Memory B cell (primary cell): ENCODE measurements at regions not wholly inside any gene's neighbourhood (a gene's known extent, or its start where the extent isn't known, plus 50 kb on each side); places are given as distances from the start of the nearest gene placed in this dataset.

Source experiments
- ATAC-seq: fragments of 150-1000 bp; cut with Tn5 transposase; 2 replicates; pipeline ENCODE4 v1.10.0; 2021; ENCODE audit warnings: low read depth, mild to moderate bottlenecking, moderate library complexity
- DNase-seq, 2 donors: peaks; one replicate each; pipeline ENCODE4 v3.0.0; 2022; ENCODE audit warnings: low spot score in 2 of 2
- H3K27ac Mint-ChIP-seq: one replicate; pipeline ENCODE4 v1.8.0; 2022; ENCODE audit warnings: mild to moderate bottlenecking, moderate library complexity, mixed read lengths
- H3K27me3 Mint-ChIP-seq: one replicate; pipeline ENCODE4 v1.8.0; 2022; ENCODE audit warnings: mixed read lengths
- H3K36me3 Mint-ChIP-seq: one replicate; pipeline ENCODE4 v1.8.0; 2022; ENCODE audit warnings: mild to moderate bottlenecking, mixed read lengths
- H3K4me1 Mint-ChIP-seq: one replicate; pipeline ENCODE4 v1.8.0; 2022; ENCODE audit warnings: mixed read lengths
- H3K4me3 Mint-ChIP-seq: one replicate; pipeline ENCODE4 v1.8.0; 2022; ENCODE audit warnings: mild to moderate bottlenecking, moderate library complexity, mixed read lengths
- H3K9me3 Mint-ChIP-seq: one replicate; pipeline ENCODE4 v1.8.0; 2022; ENCODE audit warnings: mixed read lengths

DNA sequence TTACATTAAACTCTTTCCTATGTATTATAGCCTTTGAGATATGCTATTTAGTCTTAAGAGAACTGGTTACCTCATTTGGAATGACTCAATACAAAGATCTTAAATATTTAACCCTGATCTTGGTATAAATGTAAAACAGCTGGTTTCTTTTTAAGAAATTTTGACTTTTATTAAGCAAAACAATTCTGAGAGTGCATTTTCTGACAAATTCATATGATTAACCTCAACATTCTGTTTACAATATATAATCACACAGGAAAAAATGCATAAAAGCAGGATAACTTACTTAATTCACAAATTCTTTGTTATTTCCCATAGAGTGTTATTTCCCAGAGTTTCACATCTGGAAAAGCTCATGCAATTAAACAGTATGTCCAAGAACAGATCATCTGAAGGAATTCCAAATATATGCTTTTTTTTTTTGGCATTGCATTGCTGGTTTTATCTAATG is 400.4 kb upstream of the THBS1 start:
- Mint-ChIP-seq H3K27ac (no peak overlapping the region), H3K36me3 (no peaks in the 10 kb centered on the region), H3K9me3 (no peaks in the 10 kb centered on the region), H3K27me3 (no peaks in the 10 kb centered on the region), H3K4me1 (no peaks in the 10 kb centered on the region), H3K4me3 (no peak overlapping the region)
- DNase-seq (no peak), ATAC-seq (no peak)

DNA sequence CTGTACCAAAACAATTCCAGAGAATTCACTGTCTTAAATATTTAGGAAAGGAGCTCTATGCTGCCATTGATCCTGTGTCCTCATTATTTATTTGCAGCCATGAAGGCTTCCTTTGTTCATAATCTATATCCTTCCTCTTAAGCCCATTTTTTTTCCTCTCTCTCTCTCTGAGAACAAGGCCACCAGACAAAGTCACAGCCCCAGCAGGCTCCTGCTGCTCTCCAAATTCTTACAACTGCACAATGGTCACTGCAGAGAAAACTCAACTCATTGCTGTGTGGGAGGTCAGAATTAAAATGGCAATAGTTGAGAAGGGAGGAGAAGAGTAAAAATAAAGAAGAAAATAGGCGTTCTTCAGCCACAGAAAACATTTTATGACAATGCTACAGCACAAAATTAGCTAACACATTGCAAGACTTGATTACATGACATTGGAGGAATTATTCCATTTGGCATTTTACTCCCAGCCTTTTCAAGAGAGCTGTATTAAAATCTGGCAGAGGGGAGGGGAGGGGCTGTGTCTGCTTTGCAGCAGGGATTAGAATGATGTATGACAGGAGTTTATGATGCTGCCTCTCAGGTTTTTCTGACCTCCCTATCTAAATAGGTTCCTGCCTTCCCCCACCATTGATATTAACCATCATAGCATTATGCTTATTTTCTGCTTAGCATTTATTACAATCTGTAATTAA is 399.7 kb upstream of the THBS1 start:
- Mint-ChIP-seq H3K9me3 (no peaks in the 10 kb centered on the region), H3K36me3 (no peaks in the 10 kb centered on the region), H3K4me3 (no peak overlapping the region), H3K27ac (no peak overlapping the region), H3K27me3 (no peaks in the 10 kb centered on the region), H3K4me1 (no peaks in the 10 kb centered on the region)
- DNase-seq (no peak), ATAC-seq (no peak)

DNA sequence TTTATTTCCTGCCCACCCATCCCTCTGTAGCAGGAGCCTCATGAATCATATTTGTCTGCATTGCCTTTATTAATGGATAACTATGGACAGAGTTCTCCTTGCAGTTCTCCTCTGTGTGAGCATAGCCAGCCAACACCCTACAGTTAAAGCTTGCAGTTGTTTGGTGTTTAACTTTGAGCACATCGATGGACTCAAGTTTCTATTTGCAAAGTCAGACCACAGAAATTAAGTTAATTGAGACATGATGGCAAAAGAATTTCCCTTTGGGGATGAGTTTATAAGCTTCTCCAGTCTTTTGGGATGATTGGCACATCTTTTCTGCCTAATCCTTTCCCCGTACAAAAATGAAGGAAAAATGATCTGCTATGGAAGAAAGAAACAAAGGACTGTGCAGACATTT is 398.9 kb upstream of the THBS1 start:
- H3K27me3 Mint-ChIP-seq: peaks cover 2% of the 10 kb centered on the region
- no peaks in the 10 kb centered on the region for H3K36me3 Mint-ChIP-seq
- ATAC-seq (no peak), DNase-seq (no peak)
- no peaks in the 10 kb centered on the region for H3K4me1 Mint-ChIP-seq
- H3K9me3 Mint-ChIP-seq: no peaks in the 10 kb centered on the region
- H3K4me3 Mint-ChIP-seq: no peak overlapping the region
- no peak overlapping the region for H3K27ac Mint-ChIP-seq

DNA sequence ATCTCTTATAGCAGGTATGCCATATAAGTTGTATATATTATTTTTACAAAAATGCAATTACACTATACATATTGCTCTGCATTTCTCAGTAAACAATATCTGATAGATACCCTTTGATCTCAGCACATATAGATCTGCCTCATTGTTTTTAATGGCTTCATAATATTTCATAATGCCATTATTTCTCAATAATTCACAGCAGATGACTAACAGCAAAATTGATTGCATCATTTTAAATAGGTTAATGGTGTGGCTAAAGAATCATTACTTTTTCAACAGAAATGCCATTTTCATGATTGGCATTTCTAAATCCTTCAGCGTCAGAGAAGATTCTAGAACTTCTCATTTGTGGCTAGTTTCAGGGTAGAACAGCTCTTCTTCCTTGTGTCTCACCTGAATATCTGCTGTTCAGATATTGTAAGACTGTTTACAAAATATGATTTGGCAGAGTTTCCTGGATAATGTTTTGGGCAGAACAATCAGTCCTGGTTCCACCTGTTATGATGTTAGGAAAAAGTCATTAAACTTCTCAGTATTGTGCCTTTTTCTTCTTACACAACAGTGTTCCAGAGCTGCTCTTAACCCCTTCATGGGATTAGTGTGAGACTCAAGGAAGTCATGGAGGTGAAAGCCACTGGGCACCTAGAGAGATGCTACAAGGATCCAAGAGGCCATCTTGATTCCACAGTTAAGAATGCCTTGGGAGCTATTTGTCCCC is 397.6 kb upstream of the THBS1 start:
- DNase-seq (no peak), ATAC-seq (no peak)
- Mint-ChIP-seq H3K4me1 (no peaks in the 10 kb centered on the region), H3K27me3 (peaks cover 2% of the 10 kb centered on the region), H3K9me3 (no peaks in the 10 kb centered on the region), H3K4me3 (no peak overlapping the region), H3K36me3 (no peaks in the 10 kb centered on the region), H3K27ac (no peak overlapping the region)

DNA sequence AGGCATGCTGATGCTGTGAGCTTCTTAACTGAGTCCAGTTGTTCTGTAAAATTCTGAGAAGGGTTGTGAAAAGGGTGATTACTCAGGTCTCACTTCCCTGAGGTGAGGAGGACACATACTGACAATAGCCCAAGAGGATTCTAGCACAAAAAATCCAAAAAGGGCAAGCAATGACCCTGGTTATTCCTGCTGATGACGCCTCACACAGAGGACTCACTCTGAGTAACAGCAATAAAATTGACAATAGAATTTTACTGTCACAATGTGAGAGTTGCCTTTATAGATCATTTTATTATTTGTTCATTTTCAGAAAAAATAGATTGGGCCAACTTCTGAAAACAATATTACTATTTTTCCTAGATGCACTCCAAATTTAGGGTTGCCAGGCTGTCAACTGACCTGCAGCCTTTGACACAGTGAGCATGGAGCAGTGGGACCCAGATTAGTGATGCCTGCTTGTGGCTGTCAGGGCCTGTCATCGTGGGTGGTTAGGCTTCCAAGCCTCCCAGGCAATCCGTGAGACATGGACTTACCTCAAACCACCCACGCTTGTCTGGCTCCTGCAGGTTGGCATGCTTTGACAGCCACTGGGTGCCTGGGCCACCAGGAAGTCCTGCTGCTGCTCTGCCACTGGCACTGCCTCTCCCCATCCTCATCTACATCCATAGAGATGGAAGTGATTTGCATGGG is 396.0 kb upstream of the THBS1 start:
- H3K27me3 Mint-ChIP-seq: peaks cover 2% of the 10 kb centered on the region
- no peak overlapping the region for H3K27ac Mint-ChIP-seq
- ATAC-seq: no peak
- H3K4me1 Mint-ChIP-seq: no peaks in the 10 kb centered on the region
- no peaks in the 10 kb centered on the region for H3K9me3 Mint-ChIP-seq
- H3K36me3 Mint-ChIP-seq: no peaks in the 10 kb centered on the region
- no peak overlapping the region for H3K4me3 Mint-ChIP-seq
- no peak for DNase-seq

DNA sequence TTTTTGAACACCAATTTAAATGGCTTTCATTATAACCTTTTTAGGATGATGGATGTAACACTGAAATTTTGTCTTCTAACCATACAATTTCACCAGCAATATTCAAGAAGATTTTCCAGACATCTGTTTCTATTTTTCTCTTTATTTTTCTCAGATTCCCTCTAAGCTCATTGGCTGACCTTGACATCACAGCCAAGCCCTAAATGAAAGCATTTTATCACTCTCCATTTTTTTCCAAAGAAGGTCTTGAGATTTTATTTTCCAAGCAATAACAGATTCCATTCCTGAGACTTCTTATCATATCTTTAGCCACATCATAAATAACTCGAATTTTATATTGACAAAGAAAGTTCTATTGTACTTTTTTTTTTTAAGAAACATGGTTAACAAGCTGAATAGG is 392.6 kb upstream of the THBS1 start:
- Mint-ChIP-seq H3K4me3 (no peak overlapping the region), H3K4me1 (no peaks in the 10 kb centered on the region), H3K27me3 (peaks cover 5% of the 10 kb centered on the region), H3K9me3 (no peaks in the 10 kb centered on the region), H3K36me3 (no peaks in the 10 kb centered on the region), H3K27ac (no peak overlapping the region)
- DNase-seq (no peak), ATAC-seq (no peak)

DNA sequence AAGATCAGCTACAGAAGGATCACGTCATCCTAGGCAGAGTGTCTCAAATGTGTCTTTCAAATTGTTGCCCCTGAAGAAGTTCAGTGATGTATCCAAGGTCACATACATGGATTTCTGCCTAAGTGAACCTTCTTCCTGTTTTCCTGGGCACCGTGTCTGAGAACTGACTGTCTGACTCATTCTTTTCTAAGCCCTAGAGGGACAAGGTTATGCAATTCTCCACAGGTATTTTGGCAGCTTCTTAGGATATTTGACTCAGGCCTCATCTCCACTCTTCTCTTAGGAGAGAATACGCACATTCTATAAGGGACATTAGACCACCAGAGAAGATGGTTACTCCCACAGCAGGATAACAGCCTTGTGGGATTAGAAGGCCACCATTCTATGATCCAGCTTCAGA is 391.9 kb upstream of the THBS1 start:
- H3K36me3 Mint-ChIP-seq: no peaks in the 10 kb centered on the region
- ATAC-seq: no peak

DNA sequence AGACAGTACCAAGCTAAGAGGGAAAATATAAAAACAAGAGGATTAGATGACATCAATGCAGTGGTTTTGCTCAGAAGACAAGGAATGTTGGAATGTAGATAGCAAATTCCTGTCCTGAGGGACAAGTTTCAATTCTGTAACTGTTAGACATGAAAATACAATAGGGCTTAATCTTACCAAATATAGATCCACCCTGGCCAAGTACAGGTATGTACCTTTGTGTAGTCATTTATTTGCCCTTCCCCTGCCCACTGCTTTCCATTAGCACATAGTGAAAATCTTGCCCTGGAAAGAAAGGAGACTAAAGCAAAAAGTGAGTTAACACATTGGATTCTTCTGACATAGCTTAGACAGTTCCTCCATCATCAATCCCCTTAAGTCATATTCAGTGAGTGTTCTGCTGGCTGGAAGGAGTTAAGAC is 389.0 kb upstream of the THBS1 start:
- Mint-ChIP-seq H3K27me3 (peaks cover 3% of the 10 kb centered on the region), H3K9me3 (no peaks in the 10 kb centered on the region), H3K36me3 (no peaks in the 10 kb centered on the region), H3K4me3 (no peak overlapping the region), H3K4me1 (no peaks in the 10 kb centered on the region), H3K27ac (no peak overlapping the region)
- DNase-seq (no peak), ATAC-seq (no peak)

More for the DNA sequence above, 391.9 kb upstream of the THBS1 start:
- DNase-seq: no peak
- Mint-ChIP-seq H3K4me3 (no peak overlapping the region), H3K9me3 (no peaks in the 10 kb centered on the region), H3K27me3 (peaks cover 5% of the 10 kb centered on the region), H3K4me1 (no peaks in the 10 kb centered on the region), H3K27ac (no peak overlapping the region)

DNA sequence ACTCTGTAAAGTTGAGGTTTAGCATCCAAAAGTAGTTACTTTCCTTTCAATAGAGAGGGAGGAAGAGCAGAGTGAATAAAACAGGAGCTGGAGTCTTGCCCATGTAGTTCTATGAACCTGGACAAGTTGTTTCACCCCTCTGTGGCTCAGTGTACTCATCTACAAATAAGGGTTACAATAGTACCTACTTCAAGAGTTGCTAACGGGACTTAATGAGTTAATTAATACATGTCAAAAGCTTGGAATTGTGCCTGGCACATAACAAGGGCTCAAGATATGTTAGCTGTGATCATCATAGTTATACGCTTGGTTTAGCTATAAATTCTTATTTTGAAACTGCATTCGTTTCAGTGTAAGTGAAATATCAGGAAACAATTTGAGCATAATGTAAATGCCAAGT is 388.5 kb upstream of the THBS1 start:
- Mint-ChIP-seq H3K27me3 (peaks cover 3% of the 10 kb centered on the region), H3K27ac (no peak overlapping the region), H3K4me1 (no peaks in the 10 kb centered on the region), H3K4me3 (no peak overlapping the region), H3K9me3 (no peaks in the 10 kb centered on the region), H3K36me3 (no peaks in the 10 kb centered on the region)
- no peak for ATAC-seq
- DNase-seq: no peak

DNA sequence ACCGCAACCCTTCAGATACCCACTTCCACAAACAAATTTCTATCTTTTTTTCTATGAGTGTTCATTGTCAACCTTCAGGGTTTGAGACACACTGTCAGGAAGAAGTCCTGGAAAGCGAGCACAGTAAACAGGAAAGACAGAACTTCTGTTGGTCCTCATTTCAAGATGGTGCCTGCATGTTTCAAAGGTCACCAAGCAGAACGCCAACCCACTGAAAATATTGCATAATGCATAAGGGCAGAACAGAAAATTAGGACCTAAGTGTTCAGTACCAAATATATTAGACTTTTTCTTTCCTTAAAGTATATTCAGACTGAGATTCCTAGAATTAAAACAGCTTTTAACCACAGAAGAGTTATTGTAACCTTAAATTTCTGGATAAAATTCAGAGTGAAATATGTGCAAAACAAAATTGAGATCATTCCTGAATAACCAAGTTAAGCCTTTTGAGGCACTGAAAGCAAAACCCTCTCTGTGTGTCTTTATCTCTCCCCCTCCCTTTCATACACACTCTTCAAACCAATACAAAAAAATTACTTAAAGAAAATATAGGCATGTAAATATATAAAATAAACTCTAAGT is 387.8 kb upstream of the THBS1 start:
- no peaks in the 10 kb centered on the region for H3K4me1 Mint-ChIP-seq
- DNase-seq: no peak
- no peak overlapping the region for H3K4me3 Mint-ChIP-seq
- no peaks in the 10 kb centered on the region for H3K9me3 Mint-ChIP-seq
- H3K36me3 Mint-ChIP-seq: no peaks in the 10 kb centered on the region
- peaks cover 3% of the 10 kb centered on the region for H3K27me3 Mint-ChIP-seq
- ATAC-seq: no peak
- no peak overlapping the region for H3K27ac Mint-ChIP-seq

DNA sequence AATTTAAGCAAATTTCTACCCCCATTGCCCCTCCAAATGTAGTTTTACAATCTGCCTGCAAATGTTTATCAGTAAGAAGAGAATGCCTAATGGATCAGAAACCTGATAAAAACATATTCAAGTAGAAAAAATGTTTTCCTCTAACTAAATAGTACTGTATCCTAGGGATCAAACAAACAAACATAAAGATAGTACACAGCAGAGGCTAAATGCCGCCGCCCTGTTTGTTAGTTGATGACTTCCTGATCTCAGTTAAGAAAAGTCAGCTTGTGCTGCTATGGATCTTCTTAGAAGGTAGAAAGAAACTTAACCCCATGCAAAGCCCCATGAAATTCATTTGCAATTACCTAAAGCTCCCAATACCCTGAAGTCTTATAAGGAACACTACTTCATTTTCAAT is 387.3 kb upstream of the THBS1 start:
- peaks cover 3% of the 10 kb centered on the region for H3K27me3 Mint-ChIP-seq
- no peak overlapping the region for H3K4me3 Mint-ChIP-seq
- H3K36me3 Mint-ChIP-seq: no peaks in the 10 kb centered on the region
- H3K4me1 Mint-ChIP-seq: no peaks in the 10 kb centered on the region
- no peak overlapping the region for H3K27ac Mint-ChIP-seq
- ATAC-seq (no peak), DNase-seq (no peak)
- no peaks in the 10 kb centered on the region for H3K9me3 Mint-ChIP-seq

DNA sequence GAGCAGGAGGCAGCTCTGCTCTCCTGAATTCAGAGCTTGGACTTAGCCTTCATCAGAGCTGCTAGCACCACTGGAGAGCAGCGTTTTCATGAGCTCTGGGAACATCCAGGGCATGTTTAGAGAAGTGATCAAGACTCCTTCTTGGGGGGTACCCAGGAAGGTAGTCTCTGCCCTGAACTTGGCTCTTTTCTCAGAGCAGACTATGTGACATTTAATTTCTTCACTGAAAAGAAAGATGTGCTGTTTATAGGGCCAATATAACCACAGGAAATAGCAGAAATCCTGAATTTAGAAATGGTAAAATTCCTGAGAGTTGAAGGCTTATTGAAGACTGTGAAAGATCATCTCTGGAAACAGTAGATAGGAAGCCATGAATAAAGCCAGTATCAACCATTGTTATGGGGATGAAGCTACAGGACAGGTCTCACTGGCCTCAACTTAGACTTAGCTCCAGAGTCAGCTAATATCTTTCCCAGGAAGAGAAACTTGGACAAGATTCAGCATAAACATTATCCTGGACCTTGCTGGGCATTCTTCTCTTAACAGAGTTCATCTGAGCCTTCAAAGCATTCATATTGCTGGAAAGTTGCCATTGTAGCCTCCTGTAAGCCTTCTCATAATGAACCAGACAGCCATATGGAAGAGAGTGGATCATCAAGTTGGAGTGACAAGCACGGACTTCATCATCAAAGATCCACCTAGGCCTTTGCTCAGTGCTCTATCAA is 386.6 kb upstream of the THBS1 start:
- ATAC-seq (no peak), DNase-seq (no peak)
- Mint-ChIP-seq H3K9me3 (no peaks in the 10 kb centered on the region), H3K36me3 (no peaks in the 10 kb centered on the region), H3K4me3 (no peak overlapping the region), H3K27ac (no peak overlapping the region), H3K27me3 (peaks cover 3% of the 10 kb centered on the region), H3K4me1 (no peaks in the 10 kb centered on the region)

DNA sequence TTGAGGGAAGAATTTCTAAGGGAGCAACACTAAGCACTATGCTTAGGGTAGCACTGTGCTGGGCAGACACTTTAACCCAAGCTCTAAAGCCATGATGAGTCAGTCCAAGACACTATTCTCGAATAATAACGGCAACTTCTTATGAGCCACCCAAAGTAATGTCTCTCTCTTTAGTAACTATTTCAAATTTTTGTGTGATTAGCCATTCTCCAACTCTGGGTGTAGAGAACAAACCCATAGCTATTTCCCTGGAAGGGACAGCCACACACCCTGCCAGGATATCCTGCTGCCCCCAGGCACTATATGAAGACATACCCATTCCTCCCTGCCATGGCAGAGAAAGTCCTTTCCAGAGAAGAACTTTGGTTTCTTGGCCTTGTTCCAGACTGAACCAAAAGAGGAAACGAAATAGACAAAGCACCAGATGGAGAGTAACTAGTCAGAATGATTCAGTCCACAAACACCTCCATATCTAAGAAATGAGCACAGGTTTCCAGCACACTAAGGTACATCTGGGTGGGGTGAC is 384.9 kb upstream of the THBS1 start:
- no peak overlapping the region for H3K4me3 Mint-ChIP-seq
- H3K9me3 Mint-ChIP-seq: no peaks in the 10 kb centered on the region
- H3K27me3 Mint-ChIP-seq: peaks cover 1% of the 10 kb centered on the region
- DNase-seq (no peak), ATAC-seq (no peak)
- no peaks in the 10 kb centered on the region for H3K36me3 Mint-ChIP-seq
- no peaks in the 10 kb centered on the region for H3K4me1 Mint-ChIP-seq
- H3K27ac Mint-ChIP-seq: no peak overlapping the region
